ENCODE measurements at regions not wholly inside any gene's neighbourhood (a gene's known extent, or its start where the extent isn't known, plus 50 kb on each side); places are given as distances from the start of the nearest gene placed in this dataset.
"Not testable (repeated sequence)": the region's sequence is repeated elsewhere in the genome, so short reads cannot be mapped to it uniquely, and the experiment has no call there.

DNA sequence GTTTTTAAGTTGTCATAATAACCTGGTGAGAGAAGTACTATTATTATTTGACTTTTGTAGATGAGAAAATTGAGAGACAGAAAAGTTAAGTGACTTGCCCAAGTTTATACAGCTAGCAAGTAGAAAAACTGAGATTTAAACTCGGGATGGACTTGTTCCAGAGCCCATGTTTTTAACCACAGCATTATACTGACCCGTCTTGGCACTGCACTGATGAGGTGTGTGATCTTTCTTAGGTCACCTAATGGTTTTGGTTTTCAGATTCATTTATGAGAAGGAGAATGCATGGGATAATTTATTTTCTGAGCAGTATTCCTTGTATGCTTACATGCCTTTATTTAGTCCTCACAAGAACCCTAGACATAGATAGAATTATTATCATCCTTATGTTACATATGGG, 201.8 kb upstream of the CDKN2B start:
- H3K4me3 ChIP-seq (ENCODE audit: low read depth, low read length), result no peak overlapping the region

DNA sequence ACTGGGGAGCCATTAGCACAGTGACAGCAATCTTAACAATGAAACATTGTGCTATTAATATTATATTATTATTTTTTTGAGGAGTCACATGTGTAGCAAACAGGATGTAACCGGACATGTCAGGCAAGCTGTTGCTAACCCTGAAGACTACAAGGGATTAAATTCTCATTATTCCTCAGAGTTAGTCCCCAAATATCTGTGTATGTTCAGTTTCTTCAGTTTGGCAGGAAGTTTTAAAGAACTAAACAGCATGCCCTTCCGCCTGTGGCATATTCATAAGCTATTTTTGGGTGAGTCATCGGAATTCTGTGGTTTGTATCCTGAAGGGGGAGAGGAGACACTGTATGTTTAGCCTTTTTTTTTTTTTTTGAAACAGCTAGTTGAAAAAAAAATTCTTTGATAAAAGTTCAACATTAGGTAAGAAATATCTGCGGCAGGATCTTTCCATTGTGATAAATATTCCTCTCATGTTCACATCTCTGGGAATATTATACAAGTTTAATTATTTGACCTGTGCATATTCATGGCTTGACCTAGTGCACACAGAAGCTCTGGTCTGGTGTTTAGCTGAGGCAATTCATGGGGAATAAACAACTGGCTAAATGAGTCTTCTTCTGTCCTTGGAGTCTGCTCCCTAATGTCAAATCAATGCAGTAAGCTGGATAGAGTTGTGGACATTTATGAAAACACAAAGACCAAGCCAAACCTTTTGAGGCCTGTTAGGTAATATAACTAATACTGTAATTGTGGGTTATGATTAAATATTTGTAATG, 202.7 kb upstream of the CDKN2B start:
- no peak overlapping the region for H3K4me3 ChIP-seq (ENCODE audit: low read depth, low read length)

More for the DNA sequence above, 201.8 kb upstream of the CDKN2B start:
- no peak for TF ChIP-seq CTCF (IDR thresholded peaks at IDR 0.05; ENCODE audit: low read depth, low read length)

DNA sequence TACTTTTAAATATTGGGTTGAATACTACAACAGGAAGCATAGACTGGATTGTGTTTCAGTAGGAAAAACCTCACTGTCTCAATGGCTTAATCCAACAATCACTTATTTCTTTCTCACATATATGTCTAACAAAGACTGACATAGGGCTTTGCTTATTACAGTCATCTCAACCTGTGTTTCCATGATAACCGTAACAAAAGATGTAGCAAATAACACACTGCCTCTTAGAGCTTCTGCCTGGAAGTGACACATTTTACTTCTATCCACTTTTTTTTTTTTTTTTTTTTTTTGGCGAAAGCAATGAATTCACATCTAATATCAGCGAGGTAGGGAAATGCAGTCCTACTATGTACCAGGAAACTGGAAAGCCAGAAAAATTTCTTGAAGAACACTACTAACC, 204.9 kb upstream of the CDKN2B start:
- no peak overlapping the region for H3K4me3 ChIP-seq (ENCODE audit: low read depth, low read length)
- TF ChIP-seq CTCF (IDR thresholded peaks at IDR 0.05; ENCODE audit: low read depth, low read length), result no peak

More for the DNA sequence above, 202.7 kb upstream of the CDKN2B start:
- TF ChIP-seq CTCF (IDR thresholded peaks at IDR 0.05; ENCODE audit: low read depth, low read length), result no peak

DNA sequence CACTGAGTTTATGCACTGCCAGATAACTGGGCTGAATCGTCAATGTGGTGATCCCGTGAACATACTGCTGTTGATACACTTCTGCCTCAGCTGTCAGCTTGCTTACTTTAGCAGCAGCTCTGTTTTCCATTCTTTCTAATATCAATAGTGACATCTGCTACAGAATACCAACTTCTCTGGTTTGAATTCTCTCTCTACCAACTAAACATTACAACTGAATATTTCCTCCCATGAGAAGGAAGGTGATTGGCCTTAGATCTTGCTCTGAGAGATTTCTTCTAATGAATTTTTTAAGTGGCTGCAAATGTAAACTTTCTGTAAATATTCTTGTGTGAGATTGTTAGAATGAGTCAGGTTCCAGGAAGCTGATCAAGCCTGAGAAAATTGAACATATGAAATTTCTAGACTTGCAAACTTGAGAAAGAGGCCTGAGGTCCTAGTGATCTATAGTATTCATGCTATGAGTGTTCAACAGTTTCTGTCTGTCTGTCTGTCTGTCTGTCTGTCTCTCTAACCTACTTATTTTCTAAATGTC, 205.5 kb upstream of the CDKN2B start:
- no peak for TF ChIP-seq CTCF (IDR thresholded peaks at IDR 0.05; ENCODE audit: low read depth, low read length)
- no peak overlapping the region for H3K4me3 ChIP-seq (ENCODE audit: low read depth, low read length)

DNA sequence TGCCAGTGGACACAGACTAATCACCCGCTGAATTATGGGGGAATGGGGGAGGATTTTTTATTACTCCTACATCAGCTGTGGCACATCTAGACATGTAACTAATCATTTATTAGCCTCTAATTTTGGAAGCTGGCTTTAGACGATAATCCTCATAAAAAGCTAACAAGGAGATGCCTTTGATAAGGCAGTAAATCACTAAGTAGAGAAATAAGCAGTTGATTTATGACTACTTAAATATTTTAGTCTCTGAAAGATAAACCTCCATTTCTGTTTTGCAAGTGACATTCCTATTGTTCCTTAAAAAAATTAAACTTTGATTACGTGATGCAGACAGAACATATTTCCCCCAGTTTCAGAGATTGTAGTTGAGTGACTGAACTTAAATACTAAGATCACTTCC, 206.4 kb upstream of the CDKN2B start:
- TF ChIP-seq CTCF (IDR thresholded peaks at IDR 0.05; ENCODE audit: low read depth, low read length), result no peak
- H3K4me3 ChIP-seq (ENCODE audit: low read depth, low read length), result no peak overlapping the region

DNA sequence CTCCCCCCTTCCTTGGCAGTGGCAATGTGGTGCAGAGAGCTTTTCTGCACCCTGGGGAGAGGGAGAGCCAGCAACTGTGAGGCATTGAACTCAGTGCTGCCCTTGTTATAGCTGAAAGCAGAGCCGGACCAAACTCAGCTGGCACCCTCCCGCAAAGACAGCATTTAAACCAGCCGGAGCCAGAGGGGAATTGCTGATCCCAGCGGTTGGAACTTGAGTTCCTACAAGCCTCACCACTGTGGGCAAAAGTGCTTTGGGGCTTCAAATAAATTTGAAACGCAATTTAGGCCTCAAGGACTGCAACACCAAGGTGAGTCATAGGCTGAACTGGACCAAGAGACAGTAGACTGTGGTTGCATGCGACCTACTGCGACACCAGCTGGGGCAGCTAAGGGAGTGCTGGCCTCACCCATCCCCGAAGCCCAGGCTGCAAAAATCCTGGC, 207.6 kb upstream of the CDKN2B start:
- H3K4me3 ChIP-seq (ENCODE audit: low read depth, low read length), result no peak overlapping the region
- no peak for TF ChIP-seq CTCF (IDR thresholded peaks at IDR 0.05; ENCODE audit: low read depth, low read length)

DNA sequence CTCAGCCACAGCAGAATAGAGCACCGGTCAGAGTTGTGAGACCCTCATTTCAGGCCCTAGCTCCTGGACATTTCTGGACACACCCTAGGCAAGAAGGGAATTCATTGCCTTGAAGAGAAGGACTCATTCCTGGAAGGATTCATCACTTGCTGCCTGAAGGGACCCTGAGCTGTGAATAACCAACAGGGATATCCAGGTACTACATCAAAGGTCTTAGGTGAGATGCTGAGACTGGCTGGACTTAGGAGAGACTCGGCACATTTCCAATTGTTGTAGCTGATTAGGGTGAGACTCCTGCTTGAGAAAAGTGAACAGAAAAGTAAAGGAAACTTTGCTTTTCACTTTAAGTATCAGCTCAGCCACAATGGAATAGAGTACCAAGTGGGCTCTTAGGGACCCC, 208.1 kb upstream of the CDKN2B start:
- no peak overlapping the region for H3K4me3 ChIP-seq (ENCODE audit: low read depth, low read length)
- TF ChIP-seq CTCF (IDR thresholded peaks at IDR 0.05; ENCODE audit: low read depth, low read length), result no peak

DNA sequence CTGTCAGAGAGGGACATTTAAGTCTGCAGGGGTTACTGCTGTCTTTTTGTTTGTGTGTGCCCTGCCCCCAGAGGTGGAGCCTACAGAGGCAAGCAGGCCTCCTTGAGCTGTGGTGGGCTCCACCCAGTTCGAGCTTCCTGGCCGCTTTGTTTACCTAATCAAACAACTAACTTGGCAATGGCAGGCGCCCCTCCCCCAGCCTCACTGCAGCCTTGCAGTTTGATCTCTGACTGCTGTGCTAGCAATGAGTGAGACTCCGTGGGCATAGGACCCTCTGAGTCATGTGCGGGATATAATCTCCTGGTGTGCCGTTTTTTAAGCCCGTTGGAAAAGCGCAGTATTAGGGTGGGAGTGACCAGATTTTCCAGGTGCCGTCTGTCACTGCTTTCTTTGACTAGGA, 216.8 kb upstream of the CDKN2B start:
- not testable (repeated sequence) for H3K4me3 ChIP-seq (ENCODE audit: low read depth, low read length)

All from WI38 (cell line).